ENCODE measurements at regions not wholly inside any gene's neighbourhood (a gene's known extent, or its start where the extent isn't known, plus 50 kb on each side); places are given as distances from the start of the nearest gene placed in this dataset.
A peak's percentile ranks its signal among the peaks of the same experiment; 100 is the strongest.

DNA sequence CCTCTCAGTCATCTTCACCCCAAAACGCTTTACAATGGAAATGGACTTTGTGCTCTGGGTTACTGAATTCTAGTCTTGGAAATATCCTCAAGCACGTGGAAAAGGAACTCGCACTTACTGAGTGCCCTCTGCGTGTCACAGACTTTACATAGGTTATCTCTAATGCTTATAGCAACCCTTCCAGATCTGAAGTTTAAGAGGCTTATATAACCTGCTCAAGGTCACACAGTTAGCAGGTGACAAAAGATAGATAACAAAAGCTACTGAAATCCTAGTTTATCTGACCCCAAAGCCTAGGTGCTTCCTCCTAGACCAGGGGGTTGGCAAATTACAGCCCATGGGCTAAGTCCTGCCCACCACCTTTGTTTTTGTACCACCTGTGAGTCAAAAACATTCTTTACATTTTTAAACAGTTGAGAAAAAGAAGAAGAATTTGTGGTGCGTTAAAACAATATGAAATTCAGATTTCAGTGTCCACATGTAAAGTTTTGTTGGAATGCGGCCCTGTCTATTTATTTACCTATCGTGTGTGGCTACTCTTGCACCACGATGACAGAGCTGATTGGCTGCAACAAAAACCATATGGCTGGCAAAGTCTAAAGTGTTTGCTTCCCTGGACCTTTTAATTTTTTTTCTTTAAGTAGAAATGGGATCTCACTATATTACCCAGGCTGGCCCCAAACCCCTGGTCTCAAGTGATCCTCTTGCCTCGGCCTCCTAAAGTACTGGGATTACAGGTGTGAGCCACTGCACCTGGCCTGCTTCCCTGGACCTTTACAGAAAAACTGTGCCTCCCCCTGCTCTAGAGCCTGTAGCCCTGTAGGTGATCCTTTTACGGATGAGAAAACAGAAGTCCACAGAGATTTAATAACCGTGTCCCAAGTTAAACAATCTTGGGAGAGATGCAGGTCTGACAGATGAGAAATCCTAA lies 110.2 kb upstream of the RREB1 start:
- ChIA-PET POLR2A (interaction anchor here (0.8 kb wide), 1 partner anchor 12 kb away, joined by 4 read pairs; no protein-coding TSS in a partner anchor), CTCF (interaction anchor here (0.8 to 1.0 kb wide), 2 partner anchors 247 to 320 kb away, joined by 3 to 4 read pairs; no protein-coding TSS in a partner anchor)
- intact Hi-C loops (cut with micrococcal nuclease) = no loop called here
- TF ChIP-seq, protein P1, sequence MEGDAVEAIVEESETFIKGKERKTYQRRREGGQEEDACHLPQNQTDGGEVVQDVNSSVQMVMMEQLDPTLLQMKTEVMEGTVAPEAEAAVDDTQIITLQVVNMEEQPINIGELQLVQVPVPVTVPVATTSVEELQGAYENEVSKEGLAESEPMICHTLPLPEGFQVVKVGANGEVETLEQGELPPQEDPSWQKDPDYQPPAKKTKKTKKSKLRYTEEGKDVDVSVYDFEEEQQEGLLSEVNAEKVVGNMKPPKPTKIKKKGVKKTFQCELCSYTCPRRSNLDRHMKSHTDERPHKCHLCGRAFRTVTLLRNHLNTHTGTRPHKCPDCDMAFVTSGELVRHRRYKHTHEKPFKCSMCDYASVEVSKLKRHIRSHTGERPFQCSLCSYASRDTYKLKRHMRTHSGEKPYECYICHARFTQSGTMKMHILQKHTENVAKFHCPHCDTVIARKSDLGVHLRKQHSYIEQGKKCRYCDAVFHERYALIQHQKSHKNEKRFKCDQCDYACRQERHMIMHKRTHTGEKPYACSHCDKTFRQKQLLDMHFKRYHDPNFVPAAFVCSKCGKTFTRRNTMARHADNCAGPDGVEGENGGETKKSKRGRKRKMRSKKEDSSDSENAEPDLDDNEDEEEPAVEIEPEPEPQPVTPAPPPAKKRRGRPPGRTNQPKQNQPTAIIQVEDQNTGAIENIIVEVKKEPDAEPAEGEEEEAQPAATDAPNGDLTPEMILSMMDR (IDR thresholded peaks at IDR 0.05; ENCODE audit: unreplicated experiment) = no peak
- no peaks in the 10 kb centered on the region for H3K9me3 Mint-ChIP-seq (ENCODE audit: unreplicated experiment)
- BruUV-seq (replicated peaks) = no TSS peak
- no peak overlapping the region for H3K4me3 Mint-ChIP-seq (ENCODE audit: unreplicated experiment)
- H3K27me3 Mint-ChIP-seq (ENCODE audit: insufficient read depth, unreplicated experiment) = no peaks in the 10 kb centered on the region
- H3K4me1 Mint-ChIP-seq (ENCODE audit: insufficient read depth, unreplicated experiment) = peaks cover 8% of the 10 kb centered on the region
- H3K27ac Mint-ChIP-seq (ENCODE audit: low read depth, unreplicated experiment) = no peak overlapping the region
- no peaks in the 10 kb centered on the region for H3K36me3 Mint-ChIP-seq (ENCODE audit: insufficient read depth, unreplicated experiment)
- DNase-seq (ENCODE audit: unreplicated experiment) = no peak

DNA sequence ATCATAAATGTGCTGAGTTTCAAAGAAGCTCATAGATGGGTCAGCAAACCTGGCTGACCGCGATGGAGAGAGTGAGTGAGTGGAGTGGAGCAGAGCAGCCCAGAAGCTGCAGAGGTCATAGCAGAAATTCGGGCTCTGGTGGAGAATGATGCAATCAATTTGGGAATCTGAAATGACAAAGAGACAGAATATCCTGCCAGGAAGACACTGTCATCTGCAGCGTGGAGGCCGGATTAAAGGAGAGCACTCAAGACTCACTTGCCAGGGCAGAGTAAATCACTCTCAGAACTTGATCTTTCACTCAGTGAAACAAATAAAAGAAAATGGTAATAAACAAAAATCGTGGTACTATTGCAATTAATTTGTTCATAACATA lies 109.6 kb upstream of the RREB1 start:
- ChIA-PET POLR2A (interaction anchor here (0.8 kb wide), 1 partner anchor 13 kb away, joined by 4 read pairs; no protein-coding TSS in a partner anchor), CTCF (interaction anchor here (1.0 kb wide), 1 partner anchor 246 kb away, joined by 4 read pairs; no protein-coding TSS in a partner anchor)
- peak; percentile 23 for DNase-seq (ENCODE audit: unreplicated experiment)
- Mint-ChIP-seq H3K36me3 (ENCODE audit: insufficient read depth, unreplicated experiment) (no peaks in the 10 kb centered on the region), H3K9me3 (ENCODE audit: unreplicated experiment) (no peaks in the 10 kb centered on the region), H3K4me3 (ENCODE audit: unreplicated experiment) (no peak overlapping the region), H3K4me1 (ENCODE audit: insufficient read depth, unreplicated experiment) (peaks cover 8% of the 10 kb centered on the region), H3K27ac (ENCODE audit: low read depth, unreplicated experiment) (no peak overlapping the region), H3K27me3 (ENCODE audit: insufficient read depth, unreplicated experiment) (no peaks in the 10 kb centered on the region)
- TF ChIP-seq, protein P1 (IDR thresholded peaks at IDR 0.05; ENCODE audit: unreplicated experiment) = no peak
- BruUV-seq (replicated peaks) = no TSS peak
- intact Hi-C loops (cut with micrococcal nuclease) = no loop called here

DNA sequence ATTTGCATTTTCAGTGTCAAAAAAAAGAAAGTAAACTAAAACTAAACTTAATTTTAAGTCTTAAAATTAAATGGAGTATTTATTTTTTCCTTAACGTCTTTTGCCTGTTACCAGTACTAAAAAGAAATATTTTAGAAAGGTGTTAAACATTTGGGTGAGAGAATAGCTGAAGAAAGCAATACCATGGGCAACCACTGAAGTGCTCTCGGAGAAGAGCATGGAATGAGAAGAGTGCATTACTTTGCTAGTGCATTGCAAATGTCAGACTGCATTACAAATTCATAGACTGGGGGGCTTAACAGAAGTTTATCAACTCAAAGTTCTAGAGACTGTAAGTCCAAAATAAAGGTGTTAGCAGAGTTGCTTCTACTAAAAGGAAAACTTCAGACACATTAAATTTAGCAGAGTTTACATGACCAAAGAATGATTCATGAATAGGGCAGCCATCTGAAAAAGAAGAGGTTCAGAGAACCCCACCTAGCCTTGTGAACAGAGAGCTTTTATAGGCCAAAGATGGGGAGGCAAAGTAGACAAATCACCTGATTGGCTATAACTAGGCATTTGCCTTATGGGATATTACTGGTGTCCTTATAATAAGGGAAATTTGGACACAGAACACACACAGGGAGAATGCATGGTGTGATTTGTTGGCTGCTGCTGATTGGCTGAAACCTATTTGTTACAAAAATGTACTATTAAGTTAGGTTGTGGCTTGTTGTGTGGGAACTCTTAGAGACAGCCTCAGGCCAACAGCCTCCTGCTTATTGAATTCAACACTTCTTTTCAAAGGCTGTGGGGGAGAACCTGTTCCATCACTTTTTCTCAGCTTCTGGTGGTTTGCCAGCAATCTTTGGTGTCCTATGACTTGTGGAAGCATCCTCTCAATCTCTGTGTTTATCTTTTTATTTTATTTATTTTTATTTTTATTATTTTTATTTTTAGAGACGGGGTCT lies 106.7 kb upstream of the RREB1 start:
- no peak for DNase-seq (ENCODE audit: unreplicated experiment)
- H3K27me3 Mint-ChIP-seq (ENCODE audit: insufficient read depth, unreplicated experiment) = no peaks in the 10 kb centered on the region
- peaks cover 8% of the 10 kb centered on the region for H3K4me1 Mint-ChIP-seq (ENCODE audit: insufficient read depth, unreplicated experiment)
- H3K4me3 Mint-ChIP-seq (ENCODE audit: unreplicated experiment) = no peak overlapping the region
- H3K36me3 Mint-ChIP-seq (ENCODE audit: insufficient read depth, unreplicated experiment) = no peaks in the 10 kb centered on the region
- TF ChIP-seq, protein P1 (IDR thresholded peaks at IDR 0.05; ENCODE audit: unreplicated experiment) = no peak
- no TSS peak for BruUV-seq (replicated peaks)
- POLR2A ChIA-PET = no interaction called here
- H3K27ac Mint-ChIP-seq (ENCODE audit: low read depth, unreplicated experiment) = no peak overlapping the region
- CTCF ChIA-PET = no interaction called here
- intact Hi-C loops (cut with micrococcal nuclease) = no loop called here
- H3K9me3 Mint-ChIP-seq (ENCODE audit: unreplicated experiment) = no peaks in the 10 kb centered on the region

DNA sequence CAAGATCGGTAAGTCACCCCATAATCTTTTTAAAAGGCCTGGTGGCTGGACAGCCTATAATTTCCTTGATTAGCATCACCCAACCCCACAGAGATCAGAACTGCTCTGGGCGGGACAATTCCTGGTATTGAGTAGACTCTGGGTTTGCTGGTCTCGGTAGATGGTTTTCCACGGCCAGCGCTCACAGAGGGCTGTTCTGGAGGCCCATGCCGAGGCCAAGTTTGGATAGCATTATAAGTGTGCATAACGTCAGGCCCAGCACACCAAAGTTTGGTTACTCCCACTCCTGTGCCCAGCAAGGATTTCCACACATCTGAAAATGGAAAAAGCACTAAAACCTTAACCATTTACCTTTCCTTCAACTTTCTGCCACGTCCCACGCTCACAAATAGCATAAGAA lies 104.7 kb upstream of the RREB1 start:
- Mint-ChIP-seq H3K4me1 (ENCODE audit: insufficient read depth, unreplicated experiment) (peaks cover 5% of the 10 kb centered on the region), H3K36me3 (ENCODE audit: insufficient read depth, unreplicated experiment) (no peaks in the 10 kb centered on the region), H3K4me3 (ENCODE audit: unreplicated experiment) (no peak overlapping the region), H3K27ac (ENCODE audit: low read depth, unreplicated experiment) (no peak overlapping the region), H3K27me3 (ENCODE audit: insufficient read depth, unreplicated experiment) (no peaks in the 10 kb centered on the region), H3K9me3 (ENCODE audit: unreplicated experiment) (no peaks in the 10 kb centered on the region)
- TF ChIP-seq, protein P1 (IDR thresholded peaks at IDR 0.05; ENCODE audit: unreplicated experiment) = no peak
- POLR2A ChIA-PET = no interaction called here
- CTCF ChIA-PET = no interaction called here
- BruUV-seq (replicated peaks) = no TSS peak
- intact Hi-C loops (cut with micrococcal nuclease) = no loop called here
- DNase-seq (ENCODE audit: unreplicated experiment) = no peak

Measured in MCF 10A (cell line).